ENCODE measurements at regions not wholly inside any gene's neighbourhood (a gene's known extent, or its start where the extent isn't known, plus 50 kb on each side); places are given as distances from the start of the nearest gene placed in this dataset.
A peak's percentile ranks its signal among the peaks of the same experiment; 100 is the strongest.

DNA sequence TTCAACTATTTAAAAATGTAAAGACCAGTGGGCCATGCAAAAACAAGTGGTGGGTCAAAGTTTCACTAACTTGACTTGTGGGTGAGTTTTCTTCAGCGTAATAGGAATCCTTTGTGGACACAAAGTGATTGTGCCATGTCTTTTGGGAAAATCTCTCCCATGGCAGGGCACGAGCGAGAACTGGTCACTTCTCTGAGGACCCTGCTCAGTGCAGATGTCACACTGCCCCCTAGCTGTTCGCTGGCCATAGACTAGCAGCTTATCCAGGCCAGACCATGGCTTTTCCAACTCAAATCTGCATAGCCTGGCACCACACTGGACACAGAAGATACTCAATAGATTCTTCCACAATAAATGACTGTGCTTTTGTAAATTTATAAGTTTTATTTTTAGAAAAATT is 306.0 kb upstream of the CCL2 start:
- Histone ChIP-seq H3K27ac (ENCODE audit: low read depth in 2 of 2, low read length in 2 of 2) (no peak overlapping the region), H3K4me3 (ENCODE audit: low read length in 3 of 3) (no peak overlapping the region), H3K4me1 (ENCODE audit: control insufficient read depth in 2 of 3, insufficient read depth in 2 of 3, low read depth in 1 of 3, low read length in 3 of 3) (no peaks in the 10 kb centered on the region), H3K9ac (ENCODE audit: low read length in 3 of 3) (no peak overlapping the region), H3K27me3 (ENCODE audit: control insufficient read depth, insufficient read depth, low read length) (no peaks in the 10 kb centered on the region), H3K36me3 (ENCODE audit: control insufficient read depth in 2 of 3, insufficient read depth in 3 of 3, low read length in 3 of 3) (no peaks in the 10 kb centered on the region), H3K9me3 (ENCODE audit: control insufficient read depth in 2 of 3, insufficient read depth in 1 of 3, low read length in 3 of 3) (no peaks in the 10 kb centered on the region)
- intact Hi-C loops (cut with DNase I) = no loop called here
- FAIRE-seq (no peak), DNase-seq (peak in 1 of 5 donors; percentile 24)
- TF ChIP-seq CTCF (IDR thresholded peaks at IDR 0.05; ENCODE audit: borderline replicate concordance, extremely low read depth, insufficient read depth) = peak; percentile 41

DNA sequence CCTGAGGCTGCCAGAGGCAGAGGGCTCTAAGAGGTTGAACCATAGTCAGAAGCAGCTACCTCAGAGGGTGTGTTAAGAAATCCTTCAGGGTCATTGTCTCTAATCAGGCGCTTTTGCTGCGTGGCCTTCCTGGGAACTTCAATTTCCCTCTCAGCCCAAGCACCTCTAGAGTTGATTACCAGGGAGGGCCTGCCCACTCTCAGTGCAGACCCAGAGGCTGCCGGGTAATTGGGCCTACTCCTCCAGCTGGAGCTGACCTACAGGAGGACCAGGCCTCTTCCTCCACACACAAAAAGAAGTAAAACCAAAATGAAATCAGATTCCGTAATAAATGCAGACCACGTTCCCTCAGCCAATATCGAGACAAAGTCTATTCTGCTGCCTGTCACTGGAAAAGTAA is 305.0 kb upstream of the CCL2 start:
- no peak overlapping the region for H3K27ac ChIP-seq (ENCODE audit: low read depth in 2 of 2, low read length in 2 of 2)
- H3K4me1 ChIP-seq (ENCODE audit: control insufficient read depth in 2 of 3, insufficient read depth in 2 of 3, low read depth in 1 of 3, low read length in 3 of 3) = no peaks in the 10 kb centered on the region
- intact Hi-C loops (cut with DNase I) = no loop called here
- H3K4me3 ChIP-seq (ENCODE audit: low read length in 3 of 3) = no peak overlapping the region
- DNase-seq (no peak), FAIRE-seq (no peak)
- no peaks in the 10 kb centered on the region for H3K36me3 ChIP-seq (ENCODE audit: control insufficient read depth in 2 of 3, insufficient read depth in 3 of 3, low read length in 3 of 3)
- TF ChIP-seq CTCF (IDR thresholded peaks at IDR 0.05; ENCODE audit: borderline replicate concordance, extremely low read depth, insufficient read depth) = no peak
- no peak overlapping the region for H3K9ac ChIP-seq (ENCODE audit: low read length in 3 of 3)
- no peaks in the 10 kb centered on the region for H3K27me3 ChIP-seq (ENCODE audit: control insufficient read depth, insufficient read depth, low read length)
- H3K9me3 ChIP-seq (ENCODE audit: control insufficient read depth in 2 of 3, insufficient read depth in 1 of 3, low read length in 3 of 3) = no peaks in the 10 kb centered on the region

- H3K27me3 ChIP-seq (ENCODE audit: control insufficient read depth, insufficient read depth, low read length) = no peaks in the 10 kb centered on the region
- intact Hi-C loops (cut with DNase I) = no loop called here
- no peaks in the 10 kb centered on the region for H3K4me1 ChIP-seq (ENCODE audit: control insufficient read depth in 2 of 3, insufficient read depth in 2 of 3, low read depth in 1 of 3, low read length in 3 of 3)
- no peak overlapping the region for H3K4me3 ChIP-seq (ENCODE audit: low read length in 3 of 3)
- H3K27ac ChIP-seq (ENCODE audit: low read depth in 2 of 2, low read length in 2 of 2) = no peak overlapping the region
- FAIRE-seq (no peak), DNase-seq (no peak)
- H3K9me3 ChIP-seq (ENCODE audit: control insufficient read depth in 2 of 3, insufficient read depth in 1 of 3, low read length in 3 of 3) = no peaks in the 10 kb centered on the region
- TF ChIP-seq CTCF (IDR thresholded peaks at IDR 0.05; ENCODE audit: borderline replicate concordance, extremely low read depth, insufficient read depth) = no peak
- H3K36me3 ChIP-seq (ENCODE audit: control insufficient read depth in 2 of 3, insufficient read depth in 3 of 3, low read length in 3 of 3) = no peaks in the 10 kb centered on the region
- no peak overlapping the region for H3K9ac ChIP-seq (ENCODE audit: low read length in 3 of 3)
Measured at GRCh38 chr17:33952425-33952824, 302.7 kb upstream of the CCL2 start.

GRCh38 chr17:33954597-33954996 is 300.5 kb upstream of the CCL2 start:
- intact Hi-C loops (cut with DNase I) = no loop called here
- Histone ChIP-seq H3K27ac (ENCODE audit: low read depth in 2 of 2, low read length in 2 of 2) (no peak overlapping the region), H3K9me3 (ENCODE audit: control insufficient read depth in 2 of 3, insufficient read depth in 1 of 3, low read length in 3 of 3) (no peaks in the 10 kb centered on the region), H3K4me1 (ENCODE audit: control insufficient read depth in 2 of 3, insufficient read depth in 2 of 3, low read depth in 1 of 3, low read length in 3 of 3) (no peaks in the 10 kb centered on the region), H3K36me3 (ENCODE audit: control insufficient read depth in 2 of 3, insufficient read depth in 3 of 3, low read length in 3 of 3) (no peaks in the 10 kb centered on the region), H3K9ac (ENCODE audit: low read length in 3 of 3) (no peak overlapping the region), H3K27me3 (ENCODE audit: control insufficient read depth, insufficient read depth, low read length) (no peaks in the 10 kb centered on the region), H3K4me3 (ENCODE audit: low read length in 3 of 3) (no peak overlapping the region)
- FAIRE-seq = no peak
- no peak for TF ChIP-seq CTCF (IDR thresholded peaks at IDR 0.05; ENCODE audit: borderline replicate concordance, extremely low read depth, insufficient read depth)
- no peak for DNase-seq

Measured in kidney (tissue), 13 donors.